Common myeloid progenitor, CD34-positive (primary cell): ENCODE measurements at regions not wholly inside any gene's neighbourhood (a gene's known extent, or its start where the extent isn't known, plus 50 kb on each side); places are given as distances from the start of the nearest gene placed in this dataset.
A peak's percentile ranks its signal among the peaks of the same experiment; 100 is the strongest.
"Not testable (repeated sequence)": the region's sequence is repeated elsewhere in the genome, so short reads cannot be mapped to it uniquely, and the experiment has no call there.

ENCODE experiments used
- CTCF ChIA-PET: fragments of 350-600 bp; sonication (Branson Sonifier 250); formaldehyde crosslinking; loops from one replicate; lab custom pipeline; 2021; ENCODE audit warnings: antibody characterized with exemption; lab: Charles Lee
- POLR2A ChIA-PET: fragments of 350-600 bp; sonication (Branson Sonifier 250); formaldehyde crosslinking; loops from one replicate; lab custom pipeline; 2021; ENCODE audit warnings: antibody characterized with exemption; lab: Charles Lee
- DNase-seq, 3 donors: peaks; one replicate each; pipeline versions ENCODE4 v3.0.0 to v3.0.0-alpha.2; 2013
- H3K27ac ChIP-seq, 2 experiments: 1 replicate in 1 of 2; 2 replicates in 1 of 2; pipeline ENCODE4 v1.7.0; 2013; ENCODE audit warnings: inconsistent platforms in 2 of 2, low read length in 2 of 2, mild to moderate bottlenecking in 2 of 2, low read depth in 1 of 2, moderate library complexity in 1 of 2; ENCODE audit not compliant: severe bottlenecking in 2 of 2, insufficient read depth in 1 of 2, poor library complexity in 1 of 2
- H3K27me3 ChIP-seq, 5 experiments: replicated peaks in 2 of 5; 1 replicate in 3 of 5; 2 replicates in 2 of 5; pipeline versions ENCODE4 v1.6.1 to v1.7.0; 2013; ENCODE audit warnings: low read length in 4 of 5, mild to moderate bottlenecking in 2 of 5, moderate library complexity in 2 of 5, inconsistent platforms in 1 of 5; ENCODE audit not compliant: insufficient read depth in 5 of 5, control insufficient read depth in 4 of 5
- H3K36me3 ChIP-seq, 4 experiments: 1 replicate in 2 of 4; 2 replicates in 2 of 4; pipeline versions ENCODE4 v1.6.1 to v1.7.0; 2013; ENCODE audit warnings: low read length in 3 of 4, control low read depth in 1 of 4, mild to moderate bottlenecking in 1 of 4; ENCODE audit not compliant: control insufficient read depth in 4 of 4, insufficient read depth in 4 of 4
- H3K4me1 ChIP-seq, 4 experiments: 1 replicate in 3 of 4; 2 replicates in 1 of 4; pipeline versions ENCODE4 v1.6.1 to v1.7.1; 2013; ENCODE audit warnings: low read length in 3 of 4, mild to moderate bottlenecking in 3 of 4, control low read depth in 1 of 4, inconsistent platforms in 1 of 4, moderate library complexity in 1 of 4; ENCODE audit not compliant: control insufficient read depth in 4 of 4, insufficient read depth in 4 of 4; ENCODE audit errors: control extremely low read depth in 1 of 4
- H3K4me3 ChIP-seq, 7 experiments: 1 replicate in 4 of 7; 2 replicates in 3 of 7; pipeline versions ENCODE4 v1.5.1 to v1.7.0; 2013; ENCODE audit warnings: mild to moderate bottlenecking in 7 of 7, low read length in 6 of 7, moderate library complexity in 6 of 7, inconsistent platforms in 2 of 7, low read depth in 2 of 7, control low read depth in 1 of 7; ENCODE audit not compliant: insufficient read depth in 4 of 7, control insufficient read depth in 1 of 7; ENCODE audit errors: extremely low read depth in 1 of 7
- H3K9me3 ChIP-seq, 5 experiments: 1 replicate in 4 of 5; 2 replicates in 1 of 5; pipeline versions ENCODE4 v1.6.1 to v1.7.1; 2013; ENCODE audit warnings: low read length in 4 of 5, mild to moderate bottlenecking in 2 of 5, inconsistent platforms in 1 of 5, low read depth in 1 of 5, moderate library complexity in 1 of 5; ENCODE audit not compliant: control insufficient read depth in 4 of 5, insufficient read depth in 2 of 5; ENCODE audit errors: control extremely low read depth in 1 of 5
- WGBS: methylation state at CpG from one replicate; pipeline ENCODE4 v1.1.5; 2013; ENCODE audit not compliant: insufficient coverage; 5-methylcytosine and 5-hydroxymethylcytosine counted together

DNA sequence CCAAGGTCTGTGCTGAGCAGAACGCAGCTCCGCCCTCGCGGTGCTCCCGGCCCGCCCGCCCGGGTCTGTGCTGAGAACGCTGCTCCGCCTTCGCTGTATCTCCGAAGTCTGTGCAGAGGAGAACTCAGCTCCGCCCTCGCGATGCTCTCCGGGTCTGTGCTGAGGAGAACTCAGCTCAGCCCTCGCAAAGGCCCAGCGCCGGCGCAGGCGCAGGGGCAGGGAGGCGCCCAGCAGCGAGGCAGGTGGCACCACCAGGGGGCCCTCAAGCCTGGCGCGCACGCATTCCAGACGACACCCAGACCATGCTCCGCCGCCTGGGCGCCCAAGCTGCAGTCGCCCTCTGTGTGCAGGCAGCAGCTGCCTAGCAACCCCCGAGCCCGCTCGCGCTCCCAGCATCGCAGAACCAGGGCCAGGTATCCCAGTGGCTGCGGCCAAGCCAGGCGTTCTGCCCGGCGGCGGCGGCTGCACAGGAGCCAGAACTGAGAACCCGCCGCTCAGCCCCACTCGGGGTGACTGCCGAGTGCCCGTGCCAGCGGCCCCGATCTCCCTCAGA lies 672.1 kb upstream of the DEFB115 start:
- H3K36me3 ChIP-seq, H3K27ac ChIP-seq, H3K27me3 ChIP-seq, H3K9me3 ChIP-seq, H3K4me1 ChIP-seq, CTCF ChIA-PET, POLR2A ChIA-PET: not testable (repeated sequence)
- DNase-seq, result peak in 2 of 3 donors; percentile 41 to 64
- WGBS, result 74% methylated on average over 35 of the region's 49 CpGs
- H3K4me3 ChIP-seq, result peak overlapping the region in 2 of 7 experiments; percentile 10 to 52

GRCh38 chr20:30586178-30586577 lies 671.3 kb upstream of the DEFB115 start:
- CTCF ChIA-PET, H3K36me3 ChIP-seq, H3K9me3 ChIP-seq, H3K4me1 ChIP-seq, DNase-seq, H3K27me3 ChIP-seq, POLR2A ChIA-PET, H3K27ac ChIP-seq, H3K4me3 ChIP-seq: not testable (repeated sequence)
- WGBS, result 72% methylated on average over 13 of the region's 30 CpGs

GRCh38 chr20:30593572-30593971 lies 663.9 kb upstream of the DEFB115 start:
- Histone ChIP-seq H3K4me3 (no peak overlapping the region), H3K36me3 (no peaks in the 10 kb centered on the region), H3K9me3 (peaks cover 0 to 10% (median 1%) of the 10 kb centered on the region in 5 experiments), H3K4me1 (no peaks in the 10 kb centered on the region), H3K27ac (no peak overlapping the region), H3K27me3 (no peaks in the 10 kb centered on the region)
- CTCF ChIA-PET, result no interaction called here
- POLR2A ChIA-PET, result no interaction called here
- DNase-seq, result no peak
- 79% methylated on average over 16 of the region's 22 CpGs for WGBS

- no peak for DNase-seq
- Histone ChIP-seq H3K4me3 (no peak overlapping the region), H3K27me3 (no peaks in the 10 kb centered on the region), H3K4me1 (no peaks in the 10 kb centered on the region), H3K9me3 (peaks cover 0 to 10% (median 1%) of the 10 kb centered on the region in 5 experiments), H3K27ac (no peak overlapping the region), H3K36me3 (no peaks in the 10 kb centered on the region)
- CTCF ChIA-PET, result no interaction called here
- POLR2A ChIA-PET, result no interaction called here
- 90% methylated on average over 8 of the region's 18 CpGs for WGBS
Observed at GRCh38 chr20:30594112-30594511, 663.4 kb upstream of the DEFB115 start.

DNA sequence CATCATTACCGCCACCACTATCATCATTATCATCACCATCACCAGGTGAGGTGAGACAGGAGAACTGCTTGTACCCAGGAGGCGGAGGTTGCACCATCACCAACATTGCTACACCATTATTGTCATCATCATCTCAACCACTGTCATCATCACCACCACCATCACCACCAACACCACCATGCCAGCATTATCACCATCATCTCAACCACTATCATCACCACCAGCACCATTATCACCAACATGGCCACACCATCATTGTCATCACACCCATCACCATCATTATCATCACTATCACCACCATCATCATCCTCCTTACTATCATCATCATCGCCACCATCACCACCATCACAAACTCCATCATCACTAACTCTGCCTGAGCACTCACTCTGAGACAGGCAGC lies 661.8 kb upstream of the DEFB115 start:
- POLR2A ChIA-PET, result no interaction called here
- CTCF ChIA-PET, result no interaction called here
- H3K36me3 ChIP-seq, result no peaks in the 10 kb centered on the region
- H3K4me3 ChIP-seq, result no peak overlapping the region
- no peaks in the 10 kb centered on the region for H3K4me1 ChIP-seq
- H3K27me3 ChIP-seq, result no peaks in the 10 kb centered on the region
- DNase-seq, result no peak
- no peak overlapping the region for H3K27ac ChIP-seq
- H3K9me3 ChIP-seq, result peaks cover 0 to 13% (median 1%) of the 10 kb centered on the region in 5 experiments
- WGBS, result 100% methylated on average over 1 of the region's 3 CpGs

DNA sequence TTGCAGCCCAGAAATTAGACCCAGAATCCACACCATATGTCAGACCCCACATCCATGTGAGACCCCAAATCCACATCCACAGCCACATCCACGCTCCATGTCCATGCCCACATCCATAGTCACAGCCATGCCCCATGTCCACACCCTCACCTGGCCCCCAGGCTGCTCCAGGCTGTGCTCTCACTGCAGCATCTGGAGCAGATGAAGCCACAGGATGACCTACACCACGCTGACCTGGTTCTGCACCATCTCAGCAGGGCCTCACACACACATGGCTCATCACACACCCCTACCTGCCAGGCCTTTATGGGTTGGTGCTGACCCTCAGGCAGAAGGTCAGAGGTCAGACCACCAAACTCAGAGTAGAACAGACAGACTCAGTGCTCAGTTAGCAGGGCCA lies 660.0 kb upstream of the DEFB115 start:
- peaks cover 0 to 13% (median 1%) of the 10 kb centered on the region in 5 experiments for H3K9me3 ChIP-seq

DNA sequence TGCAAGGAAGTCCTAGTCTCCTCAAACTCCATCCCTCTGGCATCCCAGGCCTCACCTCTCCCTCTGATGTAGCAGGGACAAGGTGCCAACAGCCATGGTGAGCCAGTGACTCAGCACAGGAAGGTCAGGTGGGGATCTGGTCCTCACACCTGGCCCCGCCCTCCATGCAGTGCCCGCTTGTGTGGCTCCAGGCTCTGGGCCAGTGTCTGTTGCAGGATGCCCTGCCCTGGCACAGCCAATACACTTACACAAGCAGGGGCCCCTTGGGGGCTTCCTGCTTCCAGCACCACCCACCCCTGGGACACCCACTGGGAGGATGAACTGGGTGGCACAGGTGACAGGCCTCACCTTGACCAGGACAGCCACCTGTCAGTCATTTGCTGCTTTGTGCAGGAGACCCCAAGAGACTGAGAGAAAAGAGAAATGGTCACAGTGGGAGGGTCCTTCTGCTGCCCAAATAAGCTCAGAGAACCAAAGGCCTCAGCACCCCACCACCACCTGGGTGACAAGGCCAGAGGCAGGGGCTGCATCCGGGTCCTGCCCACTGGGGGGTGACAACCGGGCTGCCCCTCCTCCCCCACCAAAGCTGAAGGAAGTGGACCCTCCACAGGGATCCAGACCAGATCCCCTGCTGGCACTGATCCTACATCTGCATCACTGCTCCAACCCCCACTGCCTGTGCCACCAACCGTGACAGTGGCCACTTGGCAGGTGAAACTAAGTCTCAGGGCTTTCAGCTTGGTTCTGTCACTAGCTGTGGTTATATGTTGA lies 658.8 kb upstream of the DEFB115 start:
- CTCF ChIA-PET, result no interaction called here
- H3K36me3 ChIP-seq, result no peaks in the 10 kb centered on the region
- WGBS, result 80% methylated on average over 4 of the region's 5 CpGs
- H3K4me3 ChIP-seq, result no peak overlapping the region
- DNase-seq, result no peak
- no peaks in the 10 kb centered on the region for H3K4me1 ChIP-seq
- H3K27me3 ChIP-seq, result no peaks in the 10 kb centered on the region
- H3K27ac ChIP-seq, result no peak overlapping the region
- peaks cover 0 to 13% (median 1%) of the 10 kb centered on the region in 5 experiments for H3K9me3 ChIP-seq
- POLR2A ChIA-PET, result no interaction called here

More for the DNA sequence above, 660.0 kb upstream of the DEFB115 start:
- H3K4me1 ChIP-seq, H3K27ac ChIP-seq, H3K4me3 ChIP-seq, H3K27me3 ChIP-seq, DNase-seq, H3K36me3 ChIP-seq, POLR2A ChIA-PET, CTCF ChIA-PET: not testable (repeated sequence)
- WGBS, result 17% methylated on average over 1 of the region's 2 CpGs
